Colon (tissue), 2 donors: ENCODE measurements at regions not wholly inside any gene's neighbourhood (a gene's known extent, or its start where the extent isn't known, plus 50 kb on each side); places are given as distances from the start of the nearest gene placed in this dataset.

Experiments
- FAIRE-seq: peaks from 2 replicates; lab custom pipeline; 2012; peaks lifted over from hg19 to GRCh38; lab: Jason Lieb, UNC
- donor health status: control.
- donor health status: control.

- no peak for FAIRE-seq
Observed at GRCh38 chr20:6956574-6956973, 189.1 kb downstream of the BMP2 start.

GRCh38 chr20:6959900-6960312, 192.4 kb downstream of the BMP2 start:
- FAIRE-seq: no peak

- FAIRE-seq: no peak
Observed at GRCh38 chr20:6966721-6967120, 199.2 kb downstream of the BMP2 start.

- FAIRE-seq: no peak
Observed at GRCh38 chr20:6974838-6975237, 207.4 kb downstream of the BMP2 start.

GRCh38 chr20:6975311-6975710, 207.8 kb downstream of the BMP2 start:
- FAIRE-seq: no peak

GRCh38 chr20:6976106-6976900, 208.8 kb downstream of the BMP2 start:
- no peak for FAIRE-seq

GRCh38 chr20:6979621-6980020, 212.1 kb downstream of the BMP2 start:
- FAIRE-seq: no peak

GRCh38 chr20:6993011-6993410, 225.5 kb downstream of the BMP2 start:
- FAIRE-seq: no peak

- no peak for FAIRE-seq
Observed at GRCh38 chr20:6993511-6993910, 226.0 kb downstream of the BMP2 start.

GRCh38 chr20:6994452-6994851, 227.0 kb downstream of the BMP2 start:
- no peak for FAIRE-seq

- FAIRE-seq: no peak
Observed at GRCh38 chr20:6998909-6999308, 231.4 kb downstream of the BMP2 start.

GRCh38 chr20:6999381-6999780, 231.9 kb downstream of the BMP2 start:
- FAIRE-seq: no peak

GRCh38 chr20:7003598-7003997, 236.1 kb downstream of the BMP2 start:
- no peak for FAIRE-seq

- no peak for FAIRE-seq
Observed at GRCh38 chr20:7004801-7005200, 237.3 kb downstream of the BMP2 start.

- no peak for FAIRE-seq
Observed at GRCh38 chr20:7010527-7010926, 243.0 kb downstream of the BMP2 start.

- no peak for FAIRE-seq
Observed at GRCh38 chr20:7015257-7015656, 247.8 kb downstream of the BMP2 start.

- no peak for FAIRE-seq
Observed at GRCh38 chr20:7022597-7022996, 255.1 kb downstream of the BMP2 start.

- FAIRE-seq: no peak
Observed at GRCh38 chr20:7025635-7026034, 258.1 kb downstream of the BMP2 start.

- FAIRE-seq: no peak
Observed at GRCh38 chr20:7029019-7029418, 261.5 kb downstream of the BMP2 start.

GRCh38 chr20:7031222-7031621, 263.7 kb downstream of the BMP2 start:
- FAIRE-seq: no peak

GRCh38 chr20:7038029-7038428, 270.5 kb downstream of the BMP2 start:
- no peak for FAIRE-seq

GRCh38 chr20:7057611-7058010, 290.1 kb downstream of the BMP2 start:
- no peak for FAIRE-seq

GRCh38 chr20:7078804-7079203, 311.3 kb downstream of the BMP2 start:
- FAIRE-seq: no peak

GRCh38 chr20:7080472-7080871, 313.0 kb downstream of the BMP2 start:
- no peak for FAIRE-seq
